Posterior cingulate gyrus (tissue), 11 donors: ENCODE measurements at regions not wholly inside any gene's neighbourhood (a gene's known extent, or its start where the extent isn't known, plus 50 kb on each side); places are given as distances from the start of the nearest gene placed in this dataset.

Experiments
- DNase-seq, 10 donors: peaks; one replicate each; pipeline versions ENCODE4 v3.0.0 to v3.0.0-alpha.2; 2020 to 2021; ENCODE audit warnings: mixed read lengths in 3 of 10
- intact Hi-C: fragments of 100-400 bp; cut with DNase I; formaldehyde crosslinking; loops from one replicate; pipeline ENCODE4 v1.15.1; 2023

DNA sequence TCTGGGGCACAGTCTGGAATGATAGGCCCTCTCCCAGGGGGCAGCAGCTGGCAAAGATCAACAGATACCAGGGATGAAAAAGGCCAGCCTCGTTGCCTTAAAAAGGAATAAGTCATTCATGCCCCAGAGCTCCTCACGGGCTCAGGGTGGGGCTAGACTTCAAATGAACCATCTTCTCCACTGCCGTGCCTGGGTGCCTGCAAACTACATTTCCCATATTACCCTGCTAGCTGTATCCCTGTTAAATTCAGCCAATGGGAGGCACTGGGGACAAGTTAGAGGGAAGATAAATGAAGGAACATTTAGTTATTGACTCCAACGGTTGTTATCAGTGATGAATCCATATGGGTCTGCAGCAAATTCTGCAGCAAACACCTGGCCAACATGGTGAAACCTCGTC, 101.2 kb upstream of the CYYR1 start:
- intact Hi-C loops: no loop called here
- peak in 1 of 10 donors; percentile 17 for DNase-seq

GRCh38 chr21:26669215-26669764, 96.2 kb upstream of the CYYR1 start:
- peak in 2 of 10 donors; percentile 54 to 57 for DNase-seq
- intact Hi-C loops: no loop called here

DNA sequence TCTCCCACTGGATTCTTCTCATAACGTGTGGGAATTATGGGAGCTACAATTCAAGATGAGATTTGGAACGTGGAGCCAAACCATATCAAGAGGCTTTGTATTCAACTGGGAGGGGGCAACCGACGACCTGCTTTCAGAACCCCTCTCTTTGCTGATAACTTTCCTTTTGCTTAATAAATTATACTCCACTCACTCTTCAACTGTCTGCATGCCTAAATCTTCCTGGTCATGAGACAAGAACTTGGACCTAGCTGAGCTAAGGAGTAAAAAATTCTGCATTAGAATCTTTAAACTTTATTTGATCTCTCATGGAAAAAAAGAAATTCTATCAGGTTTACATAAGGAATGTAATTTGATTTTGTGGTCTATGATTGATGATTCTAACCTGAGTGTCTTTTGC, 86.7 kb upstream of the CYYR1 start:
- intact Hi-C loops: no loop called here
- no peak for DNase-seq

- DNase-seq: no peak
- intact Hi-C loops: no loop called here
Measured at GRCh38 chr21:26659182-26659581, 86.1 kb upstream of the CYYR1 start.

DNA sequence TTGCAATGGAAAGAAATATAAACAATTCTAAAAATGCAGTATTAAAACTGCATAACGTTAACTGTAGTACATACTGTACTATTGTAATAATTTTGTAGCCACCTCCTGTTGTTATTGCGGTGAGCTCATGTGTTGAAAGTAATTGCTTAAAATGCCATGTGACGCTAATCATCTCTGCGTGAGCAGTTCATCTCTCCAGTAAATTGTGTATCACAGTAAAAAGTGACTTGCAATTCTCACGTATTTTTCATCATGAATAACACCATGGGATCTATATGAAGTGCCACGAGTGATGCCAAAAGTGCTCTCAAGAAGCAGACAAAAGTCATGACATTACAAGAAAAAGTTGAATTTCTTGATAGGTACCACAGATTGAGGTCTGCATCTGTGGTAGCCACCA, 82.4 kb upstream of the CYYR1 start:
- intact Hi-C loops: no loop called here
- DNase-seq: no peak

DNA sequence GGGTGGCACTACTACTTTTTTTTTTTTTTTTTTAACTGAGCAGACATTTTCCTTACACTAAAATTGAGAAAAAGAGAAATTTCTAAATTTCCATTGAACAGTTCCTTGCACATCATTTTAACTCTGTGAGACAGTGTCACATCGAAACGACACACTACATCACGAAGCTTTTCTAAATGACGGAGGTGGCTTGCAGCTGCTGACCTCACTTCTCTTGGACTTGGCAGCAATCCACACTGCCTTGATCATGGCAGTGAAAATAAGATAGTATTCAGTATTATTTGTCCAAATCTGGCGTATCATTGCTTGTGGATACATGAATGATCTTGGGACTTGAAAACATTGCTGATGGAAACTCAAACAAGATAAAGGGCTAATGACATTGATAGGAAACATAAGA, 80.3 kb upstream of the CYYR1 start:
- no peak for DNase-seq
- intact Hi-C loops: no loop called here

- intact Hi-C loops: no loop called here
- DNase-seq: no peak
Measured at GRCh38 chr21:26652854-26653253, 79.8 kb upstream of the CYYR1 start.

GRCh38 chr21:26641062-26641461, 68.0 kb upstream of the CYYR1 start:
- DNase-seq: no peak
- intact Hi-C loops: no loop called here

DNA sequence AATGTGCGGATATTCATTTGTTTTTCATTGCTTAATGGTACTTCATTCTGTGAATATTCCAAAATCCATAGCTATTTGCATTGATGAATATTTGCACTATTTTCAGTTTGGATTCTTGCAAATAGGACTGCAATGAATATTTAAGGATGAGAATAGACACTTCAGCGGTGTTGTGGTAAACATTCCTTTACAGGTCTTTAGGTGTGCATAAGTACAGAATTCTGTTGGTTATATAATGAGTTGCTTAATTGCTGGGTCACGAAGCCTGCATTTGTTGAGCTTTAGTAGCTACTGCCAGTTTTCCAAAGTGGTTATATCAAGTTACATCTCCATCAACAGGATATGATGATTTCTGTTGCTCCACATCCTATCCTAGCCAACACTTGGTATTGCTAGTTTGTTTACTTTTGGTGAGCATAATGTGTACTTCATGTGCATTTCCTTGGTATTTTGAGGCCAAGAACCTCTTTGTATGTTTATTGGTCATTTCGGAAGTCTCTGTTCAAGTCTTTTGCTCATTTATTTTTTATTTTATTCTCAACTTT, 64.2 kb upstream of the CYYR1 start:
- no peak for DNase-seq
- intact Hi-C loops: no loop called here

- intact Hi-C loops: no loop called here
- no peak for DNase-seq
Measured at GRCh38 chr21:26635681-26636080, 62.6 kb upstream of the CYYR1 start.

DNA sequence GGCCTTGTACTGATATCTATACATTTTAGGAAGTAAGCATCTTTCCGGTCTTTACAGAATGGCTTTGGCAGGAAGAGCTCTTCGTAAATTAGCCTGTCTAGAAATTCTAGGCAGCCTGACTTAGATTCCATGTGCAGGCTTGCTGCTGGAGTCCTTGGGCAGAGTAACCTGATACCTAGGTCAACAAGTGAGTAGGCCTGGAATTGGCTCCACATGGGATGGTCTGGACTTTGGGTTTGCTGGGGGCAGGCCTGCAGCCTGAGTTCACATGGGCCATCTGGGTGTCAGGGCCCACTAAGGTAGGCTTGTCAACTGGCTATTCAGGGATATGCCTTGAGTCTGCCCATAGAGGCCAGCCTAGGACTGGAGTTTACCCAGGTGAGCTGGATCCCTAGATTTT, 59.6 kb upstream of the CYYR1 start:
- intact Hi-C loops: no loop called here
- DNase-seq: peak in 1 of 10 donors; percentile 50

DNA sequence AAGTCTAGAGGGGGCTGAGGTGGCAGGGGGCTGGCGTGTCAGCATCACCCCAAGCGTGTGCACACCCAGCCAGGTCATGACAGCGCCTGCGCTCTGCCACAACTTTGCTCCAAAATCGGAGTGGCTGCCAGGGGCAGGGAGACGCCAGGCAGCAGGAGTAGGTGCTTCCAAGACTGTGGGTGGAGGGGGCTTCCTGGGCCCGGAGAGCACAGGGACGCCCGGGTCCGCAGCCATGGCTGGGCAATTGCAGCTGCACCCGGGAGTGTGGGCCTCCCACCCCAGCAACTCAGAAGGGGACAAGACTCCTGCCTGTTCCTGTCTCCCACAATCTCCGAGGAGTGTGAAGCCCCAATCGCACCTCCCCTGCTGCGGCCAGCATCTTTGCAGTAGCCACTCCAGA, 53.1 kb upstream of the CYYR1 start:
- DNase-seq: peak in 1 of 10 donors; percentile 71
- intact Hi-C loops: no loop called here

DNA sequence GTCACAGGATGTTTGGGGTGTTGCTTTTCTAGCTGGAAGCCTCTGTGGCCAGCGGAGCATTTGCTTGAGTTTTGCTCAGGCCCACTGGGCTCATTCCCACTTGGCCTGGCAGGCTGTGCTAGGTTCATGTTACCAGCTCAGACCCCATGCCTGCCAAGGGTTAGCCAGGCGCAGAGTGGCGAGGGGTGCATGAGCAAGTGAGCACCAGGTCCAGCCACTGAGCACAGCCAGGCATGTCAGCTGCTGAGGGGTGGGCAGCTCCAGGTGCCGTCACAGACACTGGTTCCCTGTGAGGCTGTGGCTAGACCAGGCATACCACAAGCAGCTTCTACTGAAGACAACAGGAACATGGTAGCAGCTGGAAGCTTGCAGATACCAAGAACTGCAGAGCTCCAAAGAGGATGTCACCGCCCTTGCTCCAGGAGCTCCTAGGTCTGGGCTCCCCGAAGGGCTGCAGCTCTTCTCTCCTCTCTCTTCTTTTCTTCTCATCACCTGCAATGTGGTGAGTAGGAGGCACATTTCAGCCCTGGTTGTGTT, 52.0 kb upstream of the CYYR1 start:
- intact Hi-C loops: no loop called here
- peak in 2 of 10 donors; percentile 42 to 65 for DNase-seq
